ENCODE measurements at regions not wholly inside any gene's neighbourhood (a gene's known extent, or its start where the extent isn't known, plus 50 kb on each side); places are given as distances from the start of the nearest gene placed in this dataset.
"Not testable (repeated sequence)": the region's sequence is repeated elsewhere in the genome, so short reads cannot be mapped to it uniquely, and the experiment has no call there.

GRCh38 chr7:142511801-142512200 is 237.5 kb upstream of the PRSS1 start:
- Mint-ChIP-seq H3K9me3 (no peaks in the 10 kb centered on the region), H3K27ac (peak overlapping the region; percentile 62), H3K4me3 (no peak overlapping the region), H3K27me3 (no peaks in the 10 kb centered on the region), H3K36me3 (ENCODE audit: low read depth) (no peaks in the 10 kb centered on the region), H3K4me1 (ENCODE audit: low read depth) (peaks cover 65% of the 10 kb centered on the region)
- POLR2A ChIA-PET: interaction anchor here (1.6 kb wide), 1 partner anchor 11 kb away, joined by 4 read pairs; no protein-coding TSS in a partner anchor
- H3K4me3 ChIP-seq (ENCODE audit: low read length): no peak overlapping the region
- TF ChIP-seq, protein P1, sequence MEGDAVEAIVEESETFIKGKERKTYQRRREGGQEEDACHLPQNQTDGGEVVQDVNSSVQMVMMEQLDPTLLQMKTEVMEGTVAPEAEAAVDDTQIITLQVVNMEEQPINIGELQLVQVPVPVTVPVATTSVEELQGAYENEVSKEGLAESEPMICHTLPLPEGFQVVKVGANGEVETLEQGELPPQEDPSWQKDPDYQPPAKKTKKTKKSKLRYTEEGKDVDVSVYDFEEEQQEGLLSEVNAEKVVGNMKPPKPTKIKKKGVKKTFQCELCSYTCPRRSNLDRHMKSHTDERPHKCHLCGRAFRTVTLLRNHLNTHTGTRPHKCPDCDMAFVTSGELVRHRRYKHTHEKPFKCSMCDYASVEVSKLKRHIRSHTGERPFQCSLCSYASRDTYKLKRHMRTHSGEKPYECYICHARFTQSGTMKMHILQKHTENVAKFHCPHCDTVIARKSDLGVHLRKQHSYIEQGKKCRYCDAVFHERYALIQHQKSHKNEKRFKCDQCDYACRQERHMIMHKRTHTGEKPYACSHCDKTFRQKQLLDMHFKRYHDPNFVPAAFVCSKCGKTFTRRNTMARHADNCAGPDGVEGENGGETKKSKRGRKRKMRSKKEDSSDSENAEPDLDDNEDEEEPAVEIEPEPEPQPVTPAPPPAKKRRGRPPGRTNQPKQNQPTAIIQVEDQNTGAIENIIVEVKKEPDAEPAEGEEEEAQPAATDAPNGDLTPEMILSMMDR (IDR thresholded peaks at IDR 0.05): no peak
- H3K36me3 ChIP-seq (ENCODE audit: insufficient read depth, low read length): no peaks in the 10 kb centered on the region
- H3K9me3 ChIP-seq (ENCODE audit: control insufficient read depth in 1 of 2, insufficient read depth in 1 of 2, low read length in 2 of 2): no peaks in the 10 kb centered on the region
- peaks cover 52% of the 10 kb centered on the region for H3K4me1 ChIP-seq (ENCODE audit: insufficient read depth, low read length)
- CTCF ChIA-PET: no interaction called here
- DNase-seq (peak in 1 of 14 experiments; percentile 40), ATAC-seq (ENCODE audit: poor library complexity) (peak; percentile 22)
- no peak overlapping the region for H3K27ac ChIP-seq (ENCODE audit: low read depth in 1 of 2, low read length in 2 of 2)
- intact Hi-C loops (cut with DNase I, micrococcal nuclease): no loop called here
- H3K27me3 ChIP-seq (ENCODE audit: control insufficient read depth in 1 of 2, insufficient read depth in 2 of 2, low read length in 2 of 2): no peaks in the 10 kb centered on the region

GRCh38 chr7:142511374-142511773 is 237.9 kb upstream of the PRSS1 start:
- H3K27me3 ChIP-seq (ENCODE audit: control insufficient read depth in 1 of 2, insufficient read depth in 2 of 2, low read length in 2 of 2): no peaks in the 10 kb centered on the region
- H3K4me1 ChIP-seq (ENCODE audit: insufficient read depth, low read length): peaks cover 51% of the 10 kb centered on the region
- Mint-ChIP-seq H3K27ac (peak overlapping the region; percentile 62), H3K36me3 (ENCODE audit: low read depth) (no peaks in the 10 kb centered on the region), H3K27me3 (no peaks in the 10 kb centered on the region), H3K4me3 (no peak overlapping the region), H3K9me3 (no peaks in the 10 kb centered on the region), H3K4me1 (ENCODE audit: low read depth) (peaks cover 67% of the 10 kb centered on the region)
- no peaks in the 10 kb centered on the region for H3K36me3 ChIP-seq (ENCODE audit: insufficient read depth, low read length)
- H3K27ac ChIP-seq (ENCODE audit: low read depth in 1 of 2, low read length in 2 of 2): no peak overlapping the region
- DNase-seq (no peak), ATAC-seq (ENCODE audit: poor library complexity) (no peak)
- no peaks in the 10 kb centered on the region for H3K9me3 ChIP-seq (ENCODE audit: control insufficient read depth in 1 of 2, insufficient read depth in 1 of 2, low read length in 2 of 2)
- no peak overlapping the region for H3K4me3 ChIP-seq (ENCODE audit: low read length)
- ChIA-PET POLR2A (interaction anchor here (1.6 kb wide), 1 partner anchor 11 kb away, joined by 4 read pairs; no protein-coding TSS in a partner anchor), CTCF (no interaction called here)
- intact Hi-C loops (cut with DNase I, micrococcal nuclease): no loop called here
- TF ChIP-seq, protein P1 (IDR thresholded peaks at IDR 0.05): no peak

DNA sequence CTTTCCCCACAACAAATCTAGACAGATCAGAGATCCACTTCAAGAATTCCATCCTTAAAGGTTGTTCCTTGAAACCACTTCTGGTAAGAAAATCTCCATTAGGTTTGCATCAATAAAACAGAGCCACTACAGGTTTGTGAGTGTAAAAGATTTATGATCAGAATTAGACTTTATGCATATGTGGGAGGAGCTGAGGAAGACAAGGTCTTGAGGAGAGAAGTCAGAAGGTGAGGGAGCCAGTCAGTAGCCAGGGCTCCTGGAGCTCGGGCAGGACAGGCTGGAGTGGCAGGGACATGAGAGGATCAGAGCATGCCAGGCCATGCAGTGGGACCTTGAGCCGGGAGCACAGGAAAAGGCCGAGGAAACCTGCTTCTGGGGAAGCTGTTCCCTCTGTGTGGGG is 240.0 kb upstream of the PRSS1 start:
- H3K4me1 ChIP-seq (ENCODE audit: insufficient read depth, low read length): peaks cover 47% of the 10 kb centered on the region
- H3K9me3 ChIP-seq (ENCODE audit: control insufficient read depth in 1 of 2, insufficient read depth in 1 of 2, low read length in 2 of 2); H3K4me3 Mint-ChIP-seq; H3K27me3 Mint-ChIP-seq; DNase-seq; ATAC-seq (ENCODE audit: poor library complexity); H3K36me3 Mint-ChIP-seq (ENCODE audit: low read depth); H3K27ac ChIP-seq (ENCODE audit: low read depth in 1 of 2, low read length in 2 of 2); H3K9me3 Mint-ChIP-seq; H3K27me3 ChIP-seq (ENCODE audit: control insufficient read depth in 1 of 2, insufficient read depth in 2 of 2, low read length in 2 of 2); H3K4me3 ChIP-seq (ENCODE audit: low read length); H3K36me3 ChIP-seq (ENCODE audit: insufficient read depth, low read length); intact Hi-C loops (cut with DNase I, micrococcal nuclease): not testable (repeated sequence)
- CTCF ChIA-PET: interaction anchor here (1.4 kb wide), 1 partner anchor 26 kb away, joined by 3 read pairs; no protein-coding TSS in a partner anchor
- Mint-ChIP-seq H3K27ac (peak overlapping the region; percentile 85), H3K4me1 (ENCODE audit: low read depth) (peaks cover 57% of the 10 kb centered on the region)
- POLR2A ChIA-PET: interaction anchor here (2.3 kb wide), 1 partner anchor 13 kb away, joined by 5 read pairs; no protein-coding TSS in a partner anchor

DNA sequence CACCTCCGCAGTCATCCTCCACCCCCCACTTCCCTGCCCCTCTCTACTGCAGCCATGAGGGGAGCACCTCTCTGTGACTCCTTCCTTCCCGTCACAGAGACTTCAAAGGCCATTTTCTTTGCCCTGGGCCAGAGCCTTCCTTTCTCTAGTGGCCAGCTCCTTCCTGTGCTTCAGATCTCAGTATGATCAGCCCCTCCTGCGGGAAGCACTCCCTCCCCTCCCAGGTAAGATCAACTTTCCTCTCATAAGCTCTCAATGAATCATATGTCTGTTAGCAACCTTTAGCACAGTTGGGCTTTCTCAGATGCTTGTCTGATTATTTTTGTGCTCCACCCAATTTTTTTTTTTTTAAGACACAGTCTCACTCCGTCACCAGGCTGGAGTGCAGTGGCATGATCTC is 241.0 kb upstream of the PRSS1 start:
- DNase-seq (peak in 7 of 14 experiments; percentile 10 to 57 (median 42)), ATAC-seq (ENCODE audit: poor library complexity) (peak; percentile 79)
- TF ChIP-seq, protein P1 (IDR thresholded peaks at IDR 0.05): no peak
- ChIA-PET POLR2A (interaction anchor here (2.3 kb wide), 1 partner anchor 12 kb away, joined by 5 read pairs; no protein-coding TSS in a partner anchor), CTCF (interaction anchor here (1.0 to 2.2 kb wide), 3 partner anchors 11 to 25 kb away, joined by 3 to 7 read pairs (median 3); no protein-coding TSS in a partner anchor)
- intact Hi-C loops (cut with DNase I, micrococcal nuclease): no loop called here
- Mint-ChIP-seq H3K36me3 (ENCODE audit: low read depth) (no peaks in the 10 kb centered on the region), H3K27me3 (no peaks in the 10 kb centered on the region), H3K4me1 (ENCODE audit: low read depth) (peaks cover 57% of the 10 kb centered on the region), H3K9me3 (no peaks in the 10 kb centered on the region), H3K27ac (peak overlapping the region; percentile 85), H3K4me3 (no peak overlapping the region)
- Histone ChIP-seq H3K27me3 (ENCODE audit: control insufficient read depth in 1 of 2, insufficient read depth in 2 of 2, low read length in 2 of 2) (no peaks in the 10 kb centered on the region), H3K36me3 (ENCODE audit: insufficient read depth, low read length) (no peaks in the 10 kb centered on the region), H3K4me3 (ENCODE audit: low read length) (no peak overlapping the region), H3K4me1 (ENCODE audit: insufficient read depth, low read length) (peaks cover 47% of the 10 kb centered on the region), H3K27ac (ENCODE audit: low read depth in 1 of 2, low read length in 2 of 2) (no peak overlapping the region), H3K9me3 (ENCODE audit: control insufficient read depth in 1 of 2, insufficient read depth in 1 of 2, low read length in 2 of 2) (no peaks in the 10 kb centered on the region)
